DMS53 treated with DMSO at 0.1 percent for 48 hours (cell line): ENCODE measurements at regions not wholly inside any gene's neighbourhood (a gene's known extent, or its start where the extent isn't known, plus 50 kb on each side); places are given as distances from the start of the nearest gene placed in this dataset.

Source experiments
- DNase-seq: peaks from one replicate; lab custom pipeline; 2025; ENCODE audit not compliant: unreplicated experiment; lab: John Stamatoyannopoulos, UW

DNA sequence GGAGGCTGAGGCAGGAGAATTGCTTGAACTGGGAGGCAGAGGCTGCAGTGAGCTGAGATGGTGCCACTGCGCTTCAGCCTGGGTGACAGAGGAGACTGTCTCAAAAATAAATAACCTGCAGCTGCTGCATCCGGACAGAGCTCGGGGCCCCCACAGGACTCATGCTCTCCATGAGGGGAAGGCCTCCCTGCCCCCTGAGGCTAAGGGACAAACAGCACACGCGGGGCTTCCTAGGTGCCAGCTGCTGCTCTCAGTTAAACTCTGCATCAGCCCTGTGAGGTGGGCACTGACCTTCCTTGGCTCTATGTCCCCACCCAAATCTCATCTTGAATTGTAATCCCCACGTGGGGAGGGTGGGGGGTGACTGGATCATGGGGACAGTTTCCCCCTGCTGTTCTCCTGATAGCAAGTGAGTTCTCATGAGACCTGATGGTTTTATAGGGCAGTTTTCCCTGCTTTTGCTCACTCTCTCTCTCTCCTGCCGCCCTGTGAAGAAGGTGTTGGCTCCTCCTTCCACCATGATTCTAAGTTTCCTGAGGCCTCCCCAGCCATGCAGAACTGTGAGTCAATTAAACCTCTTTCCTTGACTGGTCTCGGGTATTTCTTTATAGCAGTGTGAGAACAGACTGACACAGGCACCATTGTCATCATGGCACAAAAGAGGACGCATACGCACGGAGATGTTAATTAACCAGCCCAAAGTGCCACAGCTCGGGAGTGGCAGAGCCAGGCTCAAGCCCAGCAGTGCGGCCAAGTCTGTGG, 49.9 kb upstream of the TAF1B start:
- DNase-seq: no peak
